Endothelial cell (in vitro differentiated cells): ENCODE measurements at regions not wholly inside any gene's neighbourhood (a gene's known extent, or its start where the extent isn't known, plus 50 kb on each side); places are given as distances from the start of the nearest gene placed in this dataset.

Experiments used
- DNase-seq: peaks from one replicate; pipeline ENCODE4 v3.0.0; 2021; ENCODE audit warnings: low spot score
- H3K27ac Mint-ChIP-seq: one replicate; pipeline ENCODE4 v1.8.0; 2021; ENCODE audit warnings: mixed read lengths, inconsistent platforms; ENCODE audit not compliant: unreplicated experiment
- H3K27me3 Mint-ChIP-seq: one replicate; pipeline ENCODE4 v1.8.0; 2021; ENCODE audit warnings: mild to moderate bottlenecking, moderate library complexity, mixed read lengths, inconsistent platforms; ENCODE audit not compliant: unreplicated experiment
- H3K36me3 Mint-ChIP-seq: one replicate; pipeline ENCODE4 v1.8.0; 2021; ENCODE audit warnings: mild to moderate bottlenecking, low read depth, mixed read lengths, inconsistent platforms; ENCODE audit not compliant: unreplicated experiment
- H3K4me1 Mint-ChIP-seq: one replicate; pipeline ENCODE4 v1.8.0; 2021; ENCODE audit warnings: mild to moderate bottlenecking, mixed read lengths, inconsistent platforms; ENCODE audit not compliant: unreplicated experiment
- H3K4me3 Mint-ChIP-seq: one replicate; pipeline ENCODE4 v1.8.0; 2021; ENCODE audit warnings: mild to moderate bottlenecking, mixed read lengths, inconsistent platforms; ENCODE audit not compliant: unreplicated experiment
- H3K9me3 Mint-ChIP-seq: one replicate; pipeline ENCODE4 v1.8.0; 2021; ENCODE audit warnings: mixed read lengths, inconsistent platforms; ENCODE audit not compliant: unreplicated experiment
- TF ChIP-seq, protein P1 (sequence below): fragments of 200-600 bp; sonication (generic); IDR thresholded peaks from one replicate; pipeline ENCODE4 v1.5.0; 2021; ENCODE audit warnings: antibody characterized with exemption; ENCODE audit not compliant: unreplicated experiment

DNA sequence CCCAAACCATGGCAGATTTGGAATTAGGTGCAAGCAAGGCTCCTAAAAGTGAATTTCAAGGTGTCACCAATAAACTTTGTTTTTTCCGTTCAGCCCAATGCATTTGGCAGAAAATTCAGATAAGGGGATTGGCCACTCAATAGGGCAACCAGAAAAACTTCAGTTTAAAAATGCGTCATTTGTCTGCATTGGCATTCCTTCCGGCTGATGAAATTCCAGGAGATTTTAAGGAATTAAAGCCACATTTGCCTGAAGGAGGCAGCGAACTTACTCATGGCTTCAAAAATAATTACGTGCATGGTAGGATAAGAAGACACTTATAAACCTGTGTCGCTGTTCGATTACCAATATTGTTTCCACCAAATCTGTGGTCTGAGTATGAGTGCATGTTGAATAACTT, 151.9 kb downstream of the SALL1 start:
- Mint-ChIP-seq H3K27me3 (no peaks in the 10 kb centered on the region), H3K4me3 (no peak overlapping the region), H3K27ac (no peak overlapping the region), H3K4me1 (no peaks in the 10 kb centered on the region), H3K36me3 (no peaks in the 10 kb centered on the region), H3K9me3 (no peaks in the 10 kb centered on the region)
- no peak for DNase-seq
- TF ChIP-seq, protein P1, sequence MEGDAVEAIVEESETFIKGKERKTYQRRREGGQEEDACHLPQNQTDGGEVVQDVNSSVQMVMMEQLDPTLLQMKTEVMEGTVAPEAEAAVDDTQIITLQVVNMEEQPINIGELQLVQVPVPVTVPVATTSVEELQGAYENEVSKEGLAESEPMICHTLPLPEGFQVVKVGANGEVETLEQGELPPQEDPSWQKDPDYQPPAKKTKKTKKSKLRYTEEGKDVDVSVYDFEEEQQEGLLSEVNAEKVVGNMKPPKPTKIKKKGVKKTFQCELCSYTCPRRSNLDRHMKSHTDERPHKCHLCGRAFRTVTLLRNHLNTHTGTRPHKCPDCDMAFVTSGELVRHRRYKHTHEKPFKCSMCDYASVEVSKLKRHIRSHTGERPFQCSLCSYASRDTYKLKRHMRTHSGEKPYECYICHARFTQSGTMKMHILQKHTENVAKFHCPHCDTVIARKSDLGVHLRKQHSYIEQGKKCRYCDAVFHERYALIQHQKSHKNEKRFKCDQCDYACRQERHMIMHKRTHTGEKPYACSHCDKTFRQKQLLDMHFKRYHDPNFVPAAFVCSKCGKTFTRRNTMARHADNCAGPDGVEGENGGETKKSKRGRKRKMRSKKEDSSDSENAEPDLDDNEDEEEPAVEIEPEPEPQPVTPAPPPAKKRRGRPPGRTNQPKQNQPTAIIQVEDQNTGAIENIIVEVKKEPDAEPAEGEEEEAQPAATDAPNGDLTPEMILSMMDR: no peak

DNA sequence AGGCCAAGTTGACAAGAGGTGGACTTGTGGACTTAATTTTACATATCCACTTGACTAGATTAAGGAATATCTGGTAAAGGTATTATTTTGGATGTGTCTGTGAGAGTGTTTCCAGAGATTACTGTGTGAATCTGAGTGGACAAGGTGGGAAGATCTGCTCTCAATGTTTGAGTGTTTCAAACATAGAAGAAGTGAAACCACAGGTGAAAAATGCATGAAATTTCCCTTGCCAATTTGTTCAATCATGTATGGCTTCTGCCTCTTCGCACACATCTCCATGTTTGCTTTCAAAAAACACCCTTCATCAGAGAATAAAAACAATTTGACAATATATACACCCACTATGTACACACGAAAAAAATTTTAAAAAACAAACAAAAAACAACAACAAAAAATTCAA, 152.7 kb downstream of the SALL1 start:
- H3K9me3 Mint-ChIP-seq: no peaks in the 10 kb centered on the region
- no peaks in the 10 kb centered on the region for H3K4me1 Mint-ChIP-seq
- TF ChIP-seq, protein P1: no peak
- H3K27me3 Mint-ChIP-seq: no peaks in the 10 kb centered on the region
- no peaks in the 10 kb centered on the region for H3K36me3 Mint-ChIP-seq
- no peak overlapping the region for H3K27ac Mint-ChIP-seq
- DNase-seq: no peak
- no peak overlapping the region for H3K4me3 Mint-ChIP-seq

DNA sequence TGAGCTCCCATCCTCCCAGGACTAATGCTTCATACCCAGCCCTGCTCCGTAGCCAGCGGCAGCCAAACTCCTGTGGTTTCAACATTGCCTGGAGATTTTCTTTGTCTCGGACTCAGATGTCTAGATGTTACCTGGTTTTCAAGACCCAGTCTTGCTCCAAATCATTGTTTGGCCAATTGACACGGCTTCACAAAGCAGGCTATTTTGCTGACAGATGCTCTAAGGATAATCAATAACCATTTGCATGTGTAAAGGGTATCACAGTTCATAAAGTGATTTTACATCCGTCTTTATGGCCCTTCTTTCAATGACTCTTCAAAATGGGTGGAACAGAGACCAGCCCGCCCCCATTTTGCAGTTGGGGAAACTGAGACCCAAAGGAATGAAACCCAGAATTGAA, 153.4 kb downstream of the SALL1 start:
- H3K4me3 Mint-ChIP-seq: no peak overlapping the region
- no peaks in the 10 kb centered on the region for H3K36me3 Mint-ChIP-seq
- TF ChIP-seq, protein P1: no peak
- DNase-seq: no peak
- no peaks in the 10 kb centered on the region for H3K4me1 Mint-ChIP-seq
- H3K9me3 Mint-ChIP-seq: no peaks in the 10 kb centered on the region
- H3K27me3 Mint-ChIP-seq: no peaks in the 10 kb centered on the region
- H3K27ac Mint-ChIP-seq: no peak overlapping the region

DNA sequence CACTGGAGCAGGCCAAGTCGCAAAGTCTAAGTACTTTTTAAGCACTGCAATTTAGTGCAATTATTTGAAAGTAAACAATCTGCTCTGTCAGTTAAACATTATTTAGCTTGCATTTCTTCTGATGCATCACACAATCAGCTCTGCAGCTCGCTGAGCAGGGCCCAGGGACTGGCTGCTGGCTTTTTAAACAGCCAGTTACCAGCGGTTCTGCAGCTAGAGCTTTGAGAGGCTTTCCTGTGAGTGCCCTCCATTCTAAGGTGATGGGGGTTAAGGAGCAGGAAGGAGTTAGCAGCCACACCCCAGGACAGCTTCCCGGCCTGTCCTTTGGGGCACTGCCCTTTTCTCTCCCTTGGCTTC, 154.3 kb downstream of the SALL1 start:
- TF ChIP-seq, protein P1: no peak
- Mint-ChIP-seq H3K36me3 (no peaks in the 10 kb centered on the region), H3K27me3 (no peaks in the 10 kb centered on the region), H3K27ac (no peak overlapping the region), H3K4me3 (no peak overlapping the region), H3K4me1 (no peaks in the 10 kb centered on the region), H3K9me3 (no peaks in the 10 kb centered on the region)
- no peak for DNase-seq

DNA sequence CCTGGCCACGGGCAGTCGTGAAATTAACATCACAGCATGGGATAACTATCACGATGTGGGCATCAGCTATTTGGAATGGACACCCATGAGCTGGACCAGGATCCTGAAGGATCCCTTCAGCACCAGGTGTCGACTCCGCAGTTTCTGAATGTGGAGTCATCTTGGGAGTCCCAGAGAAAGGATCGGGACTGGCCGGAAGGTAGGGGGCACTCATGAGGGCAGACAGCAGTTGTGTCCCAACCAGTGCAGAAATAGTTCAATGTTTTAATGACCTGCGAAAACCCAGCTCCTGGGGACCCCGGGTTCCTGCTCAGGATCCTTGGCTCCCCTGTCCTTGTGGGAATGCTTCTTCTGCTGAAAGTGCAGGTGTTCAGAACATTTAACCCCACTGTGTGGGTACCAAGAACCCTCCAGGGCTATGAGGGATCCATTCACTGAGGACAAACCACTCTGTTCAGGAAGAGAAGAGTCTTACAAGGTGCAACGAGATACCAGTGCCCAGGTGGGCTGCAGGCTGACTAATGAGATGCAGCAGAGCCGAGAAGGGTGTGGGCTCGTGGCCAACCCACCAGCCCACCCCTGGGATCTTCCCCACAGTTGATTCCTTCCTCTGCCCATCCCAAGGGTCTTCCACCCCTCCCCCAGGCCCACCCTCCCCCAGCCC, 154.8 kb downstream of the SALL1 start:
- H3K27me3 Mint-ChIP-seq: no peaks in the 10 kb centered on the region
- DNase-seq: no peak
- H3K36me3 Mint-ChIP-seq: no peaks in the 10 kb centered on the region
- H3K9me3 Mint-ChIP-seq: no peaks in the 10 kb centered on the region
- TF ChIP-seq, protein P1: no peak
- H3K4me1 Mint-ChIP-seq: no peaks in the 10 kb centered on the region
- H3K4me3 Mint-ChIP-seq: no peak overlapping the region
- H3K27ac Mint-ChIP-seq: no peak overlapping the region
